Left cardiac atrium (tissue), 4 donors: ENCODE measurements at regions not wholly inside any gene's neighbourhood (a gene's known extent, or its start where the extent isn't known, plus 50 kb on each side); places are given as distances from the start of the nearest gene placed in this dataset.
"Not testable (repeated sequence)": the region's sequence is repeated elsewhere in the genome, so short reads cannot be mapped to it uniquely, and the experiment has no call there.

ENCODE experiments used
- ATAC-seq, 2 donors: fragments of 200-7000 bp; cut with Tn5 transposase; one replicate each; pipeline ENCODE4 v1.9.1; 2020; ENCODE audit warnings: mild to moderate bottlenecking in 2 of 2, moderate library complexity in 2 of 2
- DNase-seq: peaks from one replicate; pipeline ENCODE4 v3.0.0-alpha.2; 2020
- intact Hi-C, 2 donors: fragments of 100-400 bp; cut with DNase I; formaldehyde crosslinking; loops; one replicate each; pipeline versions ENCODE4 v1.14.1 to v1.15.1; 2022 to 2023
- donor health status: DM: no; HTN: yes; CAD: no.
- donor health status: DM: no; HTN: yes; CAD: no; lungs with severe emphysema.
- donor health status: DM: yes; HTN: yes; CAD: no.
- donor health status: Dilated cardiomyopathy.

GRCh38 chr1:172823534-172823933 lies 164.6 kb downstream of the FASLG start:
- no peak for DNase-seq
- intact Hi-C loops, result no loop called here
- no peak for ATAC-seq

- DNase-seq (no peak), ATAC-seq (no peak)
- intact Hi-C loops, result no loop called here
Measured at GRCh38 chr1:172824209-172824608, 165.3 kb downstream of the FASLG start.

- DNase-seq (no peak), ATAC-seq (peak; percentile 85 to 90)
- intact Hi-C loops, result loop anchor here (2.0 to 5.0 kb wide), 3 partner anchors 79 to 377 kb away; no protein-coding TSS in a partner anchor
Measured at GRCh38 chr1:172826096-172826741, 167.3 kb downstream of the FASLG start.

GRCh38 chr1:172827301-172827700 lies 168.4 kb downstream of the FASLG start:
- intact Hi-C loops, result loop anchor here (2.0 to 5.0 kb wide), 3 partner anchors 80 to 376 kb away; no protein-coding TSS in a partner anchor
- no peak for ATAC-seq

GRCh38 chr1:172827841-172828240 lies 168.9 kb downstream of the FASLG start:
- intact Hi-C loops, result loop anchor here (2.0 to 5.0 kb wide), 3 partner anchors 81 to 375 kb away; no protein-coding TSS in a partner anchor

More at GRCh38 chr1:172827301-172827700, 168.4 kb downstream of the FASLG start:
- DNase-seq, result no peak

GRCh38 chr1:172832006-172832725 lies 173.3 kb downstream of the FASLG start:
- intact Hi-C loops, result no loop called here
- no peak for ATAC-seq
- DNase-seq, result no peak

More at GRCh38 chr1:172827841-172828240, 168.9 kb downstream of the FASLG start:
- DNase-seq (no peak), ATAC-seq (no peak)

GRCh38 chr1:172833954-172834353 lies 175.1 kb downstream of the FASLG start:
- intact Hi-C loops, result no loop called here
- DNase-seq (no peak), ATAC-seq (no peak)

- no peak for ATAC-seq
- no peak for DNase-seq
- intact Hi-C loops, result no loop called here
Measured at GRCh38 chr1:172834609-172835008, 175.7 kb downstream of the FASLG start.

GRCh38 chr1:172835834-172836233 lies 176.9 kb downstream of the FASLG start:
- no peak for ATAC-seq
- intact Hi-C loops, result no loop called here
- DNase-seq, result no peak

GRCh38 chr1:172837816-172838679 lies 179.1 kb downstream of the FASLG start:
- DNase-seq (no peak), ATAC-seq (peak in 1 of 2 donors; percentile 29)
- intact Hi-C loops, result no loop called here

- intact Hi-C loops, result no loop called here
- no peak for DNase-seq
Measured at GRCh38 chr1:172838680-172839313, 179.9 kb downstream of the FASLG start.

GRCh38 chr1:172839639-172840038 lies 180.7 kb downstream of the FASLG start:
- ATAC-seq, intact Hi-C loops: not testable (repeated sequence)

More at GRCh38 chr1:172838680-172839313, 179.9 kb downstream of the FASLG start:
- ATAC-seq, result no peak

GRCh38 chr1:172843444-172843843 lies 184.5 kb downstream of the FASLG start:
- ATAC-seq, result no peak
- no peak for DNase-seq
- intact Hi-C loops, result no loop called here

More at GRCh38 chr1:172839639-172840038, 180.7 kb downstream of the FASLG start:
- DNase-seq, result not testable (repeated sequence)

GRCh38 chr1:172845371-172845770 lies 186.5 kb downstream of the FASLG start:
- ATAC-seq, result no peak

GRCh38 chr1:172845865-172846264 lies 187.0 kb downstream of the FASLG start:
- DNase-seq, result no peak
- no peak for ATAC-seq
- intact Hi-C loops, result no loop called here

More at GRCh38 chr1:172845371-172845770, 186.5 kb downstream of the FASLG start:
- DNase-seq, result no peak
- intact Hi-C loops, result no loop called here

- ATAC-seq, intact Hi-C loops, DNase-seq: not testable (repeated sequence)
Measured at GRCh38 chr1:172847814-172848213, 188.9 kb downstream of the FASLG start.

GRCh38 chr1:172849653-172850052 lies 190.8 kb downstream of the FASLG start:
- DNase-seq, result no peak
- ATAC-seq, result no peak
- intact Hi-C loops, result no loop called here

- DNase-seq, result no peak
- no peak for ATAC-seq
- intact Hi-C loops, result no loop called here
Measured at GRCh38 chr1:172851077-172851476, 192.2 kb downstream of the FASLG start.

- ATAC-seq (no peak), DNase-seq (no peak)
- intact Hi-C loops, result no loop called here
Measured at GRCh38 chr1:172851856-172852255, 193.0 kb downstream of the FASLG start.
